HG03025 (cell line): ENCODE measurements at regions not wholly inside any gene's neighbourhood (a gene's known extent, or its start where the extent isn't known, plus 50 kb on each side); places are given as distances from the start of the nearest gene placed in this dataset.
"Not testable (repeated sequence)": the region's sequence is repeated elsewhere in the genome, so short reads cannot be mapped to it uniquely, and the experiment has no call there.

Experiments used
- ATAC-seq: cut with Tn5 transposase; IDR thresholded peaks from one replicate; pipeline ENCODE4 v1.9.1; 2021; ENCODE audit warnings: mild to moderate bottlenecking, moderate library complexity; ENCODE audit not compliant: unreplicated experiment, low FRiP score

GRCh38 chr13:22963384-22964053 is 217.3 kb upstream of the SGCG start:
- ATAC-seq = not testable (repeated sequence)

- no peak for ATAC-seq
Observed at GRCh38 chr13:22964245-22964966, 216.4 kb upstream of the SGCG start.

- ATAC-seq = not testable (repeated sequence)
Observed at GRCh38 chr13:22965011-22965857, 215.5 kb upstream of the SGCG start.

- not testable (repeated sequence) for ATAC-seq
Observed at GRCh38 chr13:22965858-22966239, 214.9 kb upstream of the SGCG start.

- ATAC-seq = not testable (repeated sequence)
Observed at GRCh38 chr13:22966753-22967152, 214.0 kb upstream of the SGCG start.

GRCh38 chr13:22967669-22968068 is 213.1 kb upstream of the SGCG start:
- ATAC-seq = no peak

- no peak for ATAC-seq
Observed at GRCh38 chr13:22979952-22980351, 200.8 kb upstream of the SGCG start.

- ATAC-seq = no peak
Observed at GRCh38 chr13:22980936-22981335, 199.8 kb upstream of the SGCG start.

- ATAC-seq = no peak
Observed at GRCh38 chr13:22993148-22993547, 187.6 kb upstream of the SGCG start.

- no peak for ATAC-seq
Observed at GRCh38 chr13:23003446-23003845, 177.3 kb upstream of the SGCG start.

- ATAC-seq = no peak
Observed at GRCh38 chr13:23007426-23007825, 173.4 kb upstream of the SGCG start.

GRCh38 chr13:23018143-23018542 is 162.6 kb upstream of the SGCG start:
- ATAC-seq = no peak

GRCh38 chr13:23020246-23020843 is 160.4 kb upstream of the SGCG start:
- peak; percentile 84 for ATAC-seq

GRCh38 chr13:23021906-23022305 is 158.9 kb upstream of the SGCG start:
- no peak for ATAC-seq

GRCh38 chr13:23022704-23023103 is 158.1 kb upstream of the SGCG start:
- ATAC-seq = no peak

GRCh38 chr13:23025864-23026608 is 154.7 kb upstream of the SGCG start:
- no peak for ATAC-seq

- no peak for ATAC-seq
Observed at GRCh38 chr13:23039266-23039935, 141.4 kb upstream of the SGCG start.

- ATAC-seq = no peak
Observed at GRCh38 chr13:23042181-23042580, 138.6 kb upstream of the SGCG start.

GRCh38 chr13:23044906-23045305 is 135.9 kb upstream of the SGCG start:
- ATAC-seq = no peak

- ATAC-seq = no peak
Observed at GRCh38 chr13:23050126-23050525, 130.7 kb upstream of the SGCG start.
